ENCODE measurements at regions not wholly inside any gene's neighbourhood (a gene's known extent, or its start where the extent isn't known, plus 50 kb on each side); places are given as distances from the start of the nearest gene placed in this dataset.
A peak's percentile ranks its signal among the peaks of the same experiment; 100 is the strongest.
"Not testable (repeated sequence)": the region's sequence is repeated elsewhere in the genome, so short reads cannot be mapped to it uniquely, and the experiment has no call there.

DNA sequence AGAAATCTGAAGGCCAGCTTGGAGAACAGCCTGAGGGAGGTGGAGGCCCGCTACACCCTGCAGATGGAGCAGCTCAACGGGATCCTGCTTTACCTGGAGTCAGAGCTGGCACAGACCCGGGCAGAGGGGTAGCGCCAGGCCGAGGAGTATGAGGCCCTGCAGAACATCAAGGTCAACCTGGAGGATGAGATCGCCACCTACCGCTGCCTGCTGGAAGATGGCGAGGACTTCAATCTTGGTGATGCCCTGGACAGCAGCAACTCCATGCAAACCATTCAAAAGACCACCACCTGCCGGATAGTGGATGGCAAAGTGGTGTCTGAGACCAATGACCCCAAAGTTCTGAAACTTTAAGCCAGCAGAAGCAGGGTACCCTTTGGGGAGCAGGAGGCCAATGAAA is 318.4 kb downstream of the ZFHX3 start:
- DNase-seq, result not testable (repeated sequence)

DNA sequence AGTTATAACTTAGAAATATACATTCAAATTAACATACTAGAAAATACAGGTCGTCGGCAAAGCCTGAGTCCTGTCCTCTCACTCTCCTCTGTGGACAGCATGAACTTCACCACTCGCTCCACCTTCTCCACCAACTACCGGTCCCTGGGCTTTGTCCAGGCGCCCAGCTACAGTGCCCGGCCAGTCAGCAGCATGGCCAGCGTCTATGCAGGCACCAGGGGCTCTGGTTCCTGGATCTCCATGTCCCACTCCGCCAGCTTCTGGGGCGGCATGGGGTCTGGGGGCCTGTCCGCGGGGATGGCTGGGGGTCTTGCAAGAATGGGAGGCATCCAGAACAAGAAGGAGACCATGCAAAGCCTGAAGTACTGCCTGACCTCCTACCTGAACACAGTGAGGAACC is 319.4 kb downstream of the ZFHX3 start:
- DNase-seq, result no peak

DNA sequence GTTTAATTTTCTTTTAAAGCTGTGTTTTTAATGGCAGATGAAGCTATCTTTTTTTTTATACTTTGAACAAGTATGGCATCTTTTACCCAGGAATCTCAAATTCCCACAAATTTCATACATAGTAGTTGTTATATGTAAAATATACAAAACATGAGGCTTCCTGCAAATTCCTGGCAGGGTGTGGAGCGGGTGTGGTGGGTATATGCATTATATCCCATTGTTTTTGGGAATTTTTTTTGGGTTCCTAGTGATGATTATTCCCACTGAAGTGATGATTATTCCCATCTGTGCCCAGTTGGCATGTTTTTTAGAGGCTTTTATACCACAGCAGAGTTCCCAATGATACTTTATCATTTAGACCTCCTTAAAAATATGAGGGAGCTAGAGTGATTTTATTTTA is 320.4 kb downstream of the ZFHX3 start:
- DNase-seq, result no peak

DNA sequence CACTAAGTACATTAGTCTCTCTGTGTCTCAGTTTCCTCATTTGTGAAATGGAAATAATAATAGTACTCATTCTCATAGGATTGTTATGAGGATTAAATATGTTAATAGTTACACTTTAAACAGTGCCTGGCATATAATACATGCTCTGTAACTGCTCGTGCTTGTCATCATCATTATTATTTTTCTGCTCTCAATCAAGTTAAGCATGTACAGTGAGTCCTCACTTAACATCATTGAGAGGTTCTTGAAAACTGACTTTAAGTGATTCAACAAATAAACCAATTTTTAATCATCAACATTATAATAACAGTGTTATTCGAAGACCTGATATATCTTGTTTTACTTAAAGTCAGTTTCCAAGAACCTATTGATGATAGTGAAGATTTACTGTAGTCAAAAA is 322.3 kb downstream of the ZFHX3 start:
- DNase-seq, result no peak

DNA sequence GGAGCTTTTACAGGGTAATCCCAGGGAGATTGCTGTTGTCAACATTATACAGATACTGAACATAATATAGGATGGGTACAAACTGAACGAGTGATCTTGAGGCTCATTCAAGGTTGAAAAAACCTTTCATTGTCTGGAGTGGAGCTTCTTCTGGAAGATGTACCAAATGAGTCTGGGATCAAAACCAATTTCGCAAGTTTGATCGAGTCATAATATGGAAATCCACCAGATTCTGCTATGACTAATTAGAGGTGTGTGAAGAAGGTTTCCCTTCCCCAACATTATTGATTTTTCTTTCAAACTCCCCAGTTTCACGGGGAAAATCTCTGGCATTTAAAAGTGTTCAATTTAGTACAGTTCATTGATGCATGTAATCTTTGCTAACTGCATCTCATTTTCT is 324.1 kb downstream of the ZFHX3 start:
- DNase-seq, result no peak

DNA sequence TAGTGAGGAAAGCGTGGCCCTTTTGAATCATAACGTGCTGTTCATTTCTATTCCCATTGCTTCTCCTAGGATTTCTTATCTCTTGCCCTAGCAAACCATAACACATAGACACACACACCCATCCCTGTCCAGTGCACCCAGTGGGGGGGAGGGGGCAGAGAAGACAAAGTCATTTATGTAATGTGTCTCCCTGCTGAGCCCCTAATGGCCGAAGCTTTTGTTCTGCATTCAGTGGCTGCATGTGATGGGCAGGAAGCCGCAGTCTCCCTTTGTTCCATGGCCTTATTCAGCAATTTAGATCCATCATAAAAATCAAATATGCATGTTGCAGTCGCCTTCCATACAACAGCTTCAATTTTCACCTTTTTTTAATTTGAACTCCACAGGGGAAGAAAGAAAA is 325.4 kb downstream of the ZFHX3 start:
- DNase-seq, result no peak

DNA sequence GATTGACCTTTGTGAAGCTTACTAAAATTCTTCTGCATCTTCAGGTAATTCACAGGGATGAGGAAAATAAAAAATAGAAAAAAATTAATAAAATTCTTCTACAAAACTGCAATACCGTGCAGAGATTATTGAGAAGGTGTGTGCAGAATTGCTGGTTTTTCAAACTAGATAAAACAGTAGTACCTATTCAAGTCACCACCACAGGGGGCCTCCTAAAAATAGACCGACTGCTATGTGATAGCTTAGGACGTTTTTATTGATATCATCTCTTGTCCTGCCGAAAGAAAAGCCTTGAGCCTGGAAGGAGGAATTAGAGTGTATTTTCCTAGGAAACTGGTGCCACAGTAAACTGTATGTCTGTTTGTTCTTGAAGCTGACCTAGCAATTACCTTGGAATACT is 325.9 kb downstream of the ZFHX3 start:
- no peak for DNase-seq

DNA sequence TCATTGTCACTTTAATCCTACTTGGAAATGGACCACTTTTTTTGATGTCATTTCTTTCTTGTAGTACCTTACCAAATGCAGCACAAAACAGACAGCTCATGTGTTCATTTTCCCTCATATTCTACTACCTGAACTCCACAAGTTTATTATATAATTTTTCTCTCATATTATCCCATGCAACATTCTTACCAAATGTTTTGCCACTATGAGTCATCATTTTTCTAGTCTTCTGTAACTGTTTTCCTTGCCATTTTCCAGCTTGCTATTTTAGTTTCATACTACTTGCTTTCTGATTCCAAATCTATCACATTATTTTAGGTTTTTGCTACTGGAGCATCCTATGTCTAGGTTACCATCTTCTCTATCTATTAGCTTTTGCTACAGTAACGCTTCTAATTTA is 332.7 kb downstream of the ZFHX3 start:
- DNase-seq, result no peak

DNA sequence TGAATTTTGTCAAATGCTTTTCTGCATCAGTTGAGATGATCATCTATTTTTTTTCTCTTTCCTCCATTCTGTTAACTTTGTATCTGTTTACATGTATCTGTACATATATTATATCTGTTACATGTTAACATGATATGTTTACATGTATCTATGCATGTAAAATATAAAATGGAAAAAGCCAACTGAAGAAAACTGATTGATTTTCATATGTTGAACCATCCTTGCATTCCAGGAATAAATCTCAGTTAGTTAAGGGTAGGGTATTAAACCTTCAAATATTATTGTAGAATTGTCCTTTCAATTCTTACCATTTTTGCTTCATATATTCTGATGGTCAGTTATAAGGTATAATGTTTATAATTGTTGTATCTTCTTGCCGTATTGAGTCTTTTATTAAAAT is 336.1 kb downstream of the ZFHX3 start:
- no peak for DNase-seq

DNA sequence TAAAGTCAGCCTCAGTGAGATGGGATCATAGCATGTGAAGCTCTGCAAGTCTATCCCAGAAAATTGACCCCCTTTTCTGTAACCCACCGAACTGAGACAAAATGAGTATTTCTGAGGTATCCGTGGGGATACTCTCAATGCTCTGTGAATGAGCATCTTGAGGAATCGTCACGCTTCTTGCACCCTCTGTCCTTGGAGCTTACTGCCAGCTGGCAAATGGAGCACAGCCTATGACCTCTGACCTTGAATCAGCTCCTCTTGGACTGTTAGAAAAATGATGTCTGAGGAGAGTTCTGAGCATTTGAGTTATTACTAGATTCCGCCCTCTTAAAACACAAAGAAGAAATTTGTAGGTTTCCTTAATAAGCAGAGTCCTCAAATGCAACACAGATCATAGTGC is 342.1 kb downstream of the ZFHX3 start:
- no peak for DNase-seq

DNA sequence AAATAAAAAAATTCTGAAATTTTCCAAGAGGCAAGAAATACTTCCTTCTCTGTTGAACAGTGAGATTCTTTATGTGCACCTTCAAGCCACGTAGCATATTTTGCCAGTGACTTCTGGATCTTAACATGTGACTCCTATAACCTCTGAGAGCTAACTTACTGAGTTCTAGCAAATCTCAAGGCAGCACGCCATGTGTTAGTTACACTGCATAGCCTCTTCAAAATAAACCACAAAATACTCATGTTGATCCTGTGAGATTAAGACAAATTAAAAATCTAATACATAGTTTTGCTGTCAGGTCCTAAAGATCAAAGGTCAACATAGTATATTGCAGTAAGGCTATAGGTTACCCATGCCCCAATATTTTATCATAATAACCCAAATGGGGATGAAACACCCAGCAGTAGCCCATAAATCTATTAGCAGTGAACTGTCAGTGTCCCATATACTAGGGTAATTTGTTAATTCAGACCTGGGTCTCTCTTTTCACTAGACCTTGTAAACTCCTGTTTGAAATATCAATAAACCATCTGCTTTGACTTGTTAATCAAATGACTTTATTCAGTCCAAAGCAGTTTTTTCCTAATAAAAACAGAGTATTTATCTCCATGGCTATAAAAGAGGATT is 343.1 kb downstream of the ZFHX3 start:
- no peak for DNase-seq

DNA sequence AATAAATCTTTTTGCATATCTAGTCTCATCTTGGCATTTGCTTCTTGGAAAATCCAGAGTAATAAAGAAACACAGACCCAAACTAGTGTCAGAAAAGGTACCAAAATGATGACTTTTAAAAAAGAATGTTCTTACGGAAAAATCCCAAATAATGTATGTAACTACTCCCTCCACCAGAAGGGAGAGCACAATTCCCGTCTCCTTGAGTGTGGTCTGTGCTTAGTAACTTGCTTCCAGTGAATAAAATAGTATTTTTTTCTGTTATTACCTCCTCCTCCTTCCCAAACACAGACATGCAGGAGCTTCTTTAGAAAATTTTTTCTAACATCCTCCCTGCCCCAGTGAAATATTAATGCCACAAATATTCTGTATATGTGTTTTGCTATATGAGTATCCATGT is 358.1 kb downstream of the ZFHX3 start:
- DNase-seq, result no peak

DNA sequence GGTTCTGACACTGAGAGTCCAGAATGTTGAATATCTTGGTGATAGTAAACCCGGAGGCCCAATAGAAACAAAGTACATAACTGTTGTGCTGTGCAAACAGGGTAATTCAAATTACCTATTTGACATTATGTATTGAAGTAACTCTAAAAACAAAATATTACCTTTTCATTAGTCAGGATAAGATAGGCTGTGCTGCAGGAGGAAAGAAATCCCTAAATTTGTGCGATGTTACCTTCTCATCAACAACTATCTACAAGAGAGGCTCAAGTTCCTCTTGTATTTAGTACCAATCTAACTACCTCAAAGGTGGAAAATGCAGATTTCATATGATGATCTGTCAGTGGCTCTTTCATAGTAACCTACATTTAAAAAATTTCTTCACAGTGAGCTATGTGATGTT is 367.2 kb downstream of the ZFHX3 start:
- no peak for DNase-seq

DNA sequence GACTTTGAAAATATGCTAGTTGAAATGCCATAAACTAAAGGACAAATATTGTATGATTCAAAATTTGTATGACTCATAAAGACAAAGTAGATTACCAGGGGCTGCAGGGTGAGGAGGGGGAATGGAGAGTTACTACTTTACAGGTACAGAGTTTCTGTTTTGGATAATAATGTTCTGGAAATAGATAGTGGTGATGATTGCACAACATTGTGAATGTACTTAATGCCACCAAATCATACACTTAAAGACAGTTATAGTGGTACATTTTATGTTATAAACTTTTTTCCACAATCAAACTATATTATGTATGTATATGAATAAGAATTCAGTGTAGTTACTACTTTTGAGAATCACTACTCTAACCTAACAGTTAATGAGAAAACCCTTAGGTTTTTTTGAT is 368.1 kb downstream of the ZFHX3 start:
- no peak for DNase-seq

DNA sequence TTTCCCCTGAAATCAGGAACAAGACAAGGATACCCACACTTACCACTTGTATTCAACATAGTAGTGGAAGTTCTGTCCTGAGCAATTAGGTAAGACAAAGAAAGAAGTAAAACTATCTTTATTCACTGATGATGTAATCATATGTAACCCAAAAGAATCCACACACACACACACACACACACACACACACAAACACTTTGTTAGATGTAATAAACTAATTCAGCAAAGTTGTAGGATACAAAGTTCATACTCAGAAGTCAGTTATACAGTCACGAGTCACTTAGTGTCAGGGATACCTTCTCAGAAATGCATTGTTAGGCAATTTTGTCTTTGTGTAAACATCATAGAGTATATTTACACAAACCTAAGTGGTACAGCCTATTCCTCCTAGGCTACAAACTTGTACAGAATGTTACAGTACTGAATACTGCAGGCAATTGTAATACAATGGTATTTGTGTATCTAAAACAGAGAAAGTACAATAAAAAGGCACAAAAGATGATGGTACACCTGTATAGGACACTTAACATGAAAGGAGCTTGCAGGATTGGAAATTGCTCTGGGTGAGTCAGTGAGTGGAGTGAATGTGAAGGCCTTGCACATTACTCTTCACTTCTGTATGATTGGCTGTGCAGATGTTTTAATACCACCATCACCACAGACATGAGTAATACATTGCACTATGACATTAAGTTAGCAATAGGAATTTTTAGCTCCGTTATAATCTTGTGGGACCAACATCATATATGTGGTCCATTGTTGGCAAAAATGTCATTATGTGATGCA is 370.1 kb downstream of the ZFHX3 start:
- no peak for DNase-seq

DNA sequence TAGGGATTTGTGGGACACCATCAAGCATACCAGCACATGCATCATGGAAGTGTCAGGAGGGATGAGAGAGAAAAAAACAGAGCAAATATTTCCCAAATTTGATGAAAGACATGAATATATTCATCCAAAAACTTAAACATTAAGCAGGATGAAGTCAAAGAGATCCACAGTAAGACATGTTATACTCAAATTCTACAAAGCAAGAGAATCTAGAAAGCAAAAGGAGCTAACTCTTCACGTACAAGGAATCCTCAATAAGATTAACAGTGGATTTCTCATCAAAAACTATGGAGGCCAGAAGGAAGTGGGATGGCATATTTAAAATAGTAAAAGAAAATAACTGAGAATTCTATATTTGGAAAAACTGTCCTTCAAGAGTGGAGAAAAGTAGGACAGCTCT is 374.8 kb downstream of the ZFHX3 start:
- DNase-seq, result no peak

DNA sequence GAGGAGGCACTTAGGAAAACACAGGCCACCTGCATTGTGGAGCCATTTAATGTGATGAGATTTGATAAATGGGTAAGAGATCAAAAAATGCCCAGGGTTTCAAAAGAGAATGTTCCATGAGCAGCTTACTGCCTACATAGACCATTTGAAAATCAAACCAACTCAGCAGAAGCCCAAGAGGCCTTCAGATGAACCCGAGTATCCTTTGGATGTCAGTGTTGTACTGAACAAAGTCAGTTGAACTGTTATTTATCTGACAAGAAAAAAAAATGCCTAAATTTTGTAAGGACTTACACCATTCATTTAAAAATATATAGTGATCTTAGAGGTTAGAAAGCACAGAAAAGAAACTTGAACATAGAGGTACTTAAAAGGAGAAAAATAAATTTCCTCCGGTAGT is 381.7 kb downstream of the ZFHX3 start:
- DNase-seq, result no peak

DNA sequence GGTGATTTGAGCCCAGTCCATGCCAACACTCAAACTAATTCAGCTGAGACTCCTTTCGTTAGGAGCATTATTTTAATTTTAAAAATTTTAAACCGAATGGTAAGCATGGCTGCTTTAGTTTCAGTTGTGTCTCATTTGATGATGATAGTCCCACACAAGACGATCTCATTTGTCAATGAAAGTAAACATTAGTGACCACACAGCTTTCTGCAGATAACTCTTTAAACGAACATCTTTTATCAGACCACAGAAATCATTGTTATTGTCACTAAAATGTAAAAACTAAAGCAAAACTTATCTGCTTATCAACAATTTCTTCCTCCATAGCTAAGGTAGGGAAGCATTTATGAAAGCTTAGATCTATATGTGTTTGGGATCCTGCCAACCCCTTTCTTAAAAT is 382.2 kb downstream of the ZFHX3 start:
- DNase-seq, result no peak

DNA sequence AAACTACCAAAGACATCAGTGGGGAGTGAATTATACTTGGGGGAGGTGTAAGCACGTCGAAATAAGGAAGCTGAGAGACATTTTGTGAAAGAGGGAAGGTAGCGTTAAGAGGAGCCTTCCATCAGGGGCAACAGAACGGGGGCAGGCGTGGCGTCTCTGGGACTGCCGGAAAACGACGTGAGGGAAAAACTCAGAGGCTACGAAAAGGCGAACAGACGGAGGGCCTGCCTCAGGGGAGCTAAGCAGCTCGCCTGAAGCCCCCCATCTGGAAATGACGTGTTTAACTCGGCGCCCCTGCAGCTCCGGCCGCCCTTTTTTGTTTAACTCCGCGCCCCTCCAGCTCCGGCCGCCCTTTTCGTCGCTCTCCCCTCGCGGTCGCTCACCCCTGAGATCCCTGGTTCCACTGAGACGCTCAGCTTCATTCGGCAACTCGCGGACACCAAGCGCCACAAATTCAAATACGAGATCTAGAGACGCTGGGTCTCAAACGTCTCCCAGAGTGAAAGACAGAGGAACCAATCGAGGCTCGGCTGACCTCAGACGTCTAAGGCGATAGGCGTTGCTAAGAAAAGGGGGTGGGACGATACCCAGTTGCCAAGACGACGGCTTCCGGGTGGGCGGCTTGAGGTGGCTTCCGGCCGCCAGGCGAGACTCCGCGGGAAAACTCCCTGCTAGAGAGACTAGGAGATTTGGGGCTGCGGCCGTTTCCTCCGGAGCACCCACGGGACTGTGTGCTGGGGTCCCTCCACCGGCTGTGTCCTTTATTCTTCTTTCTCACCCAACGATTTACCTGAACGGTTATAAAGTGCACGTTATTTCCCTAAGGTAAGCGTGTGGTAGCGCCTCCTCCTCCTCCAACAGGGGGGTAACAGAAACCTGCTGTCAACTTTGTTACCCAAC is 383.2 kb downstream of the ZFHX3 start:
- DNase-seq, result peak; percentile 94 to 95

DNA sequence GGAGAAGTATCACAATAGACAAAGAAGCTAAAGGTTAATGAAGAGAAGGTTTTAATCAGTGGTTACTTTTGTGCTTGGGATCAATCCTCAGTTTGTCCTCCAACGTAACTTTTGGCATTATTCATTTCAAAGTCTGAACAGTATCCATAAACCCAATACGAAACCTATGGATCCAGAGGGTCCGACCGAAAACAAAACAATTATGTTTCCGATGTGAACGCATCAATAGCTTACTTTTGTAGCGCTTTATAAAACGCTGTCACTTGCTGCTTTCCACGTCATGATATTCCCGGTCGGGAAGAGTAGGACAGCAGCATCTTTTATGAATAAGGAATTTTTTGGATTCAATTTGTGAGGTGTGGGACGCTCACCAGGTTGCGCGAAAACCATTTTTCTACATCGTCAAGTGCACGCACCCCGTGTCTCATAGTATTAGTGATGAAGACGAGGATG is 383.8 kb downstream of the ZFHX3 start:
- no peak for DNase-seq

DNA sequence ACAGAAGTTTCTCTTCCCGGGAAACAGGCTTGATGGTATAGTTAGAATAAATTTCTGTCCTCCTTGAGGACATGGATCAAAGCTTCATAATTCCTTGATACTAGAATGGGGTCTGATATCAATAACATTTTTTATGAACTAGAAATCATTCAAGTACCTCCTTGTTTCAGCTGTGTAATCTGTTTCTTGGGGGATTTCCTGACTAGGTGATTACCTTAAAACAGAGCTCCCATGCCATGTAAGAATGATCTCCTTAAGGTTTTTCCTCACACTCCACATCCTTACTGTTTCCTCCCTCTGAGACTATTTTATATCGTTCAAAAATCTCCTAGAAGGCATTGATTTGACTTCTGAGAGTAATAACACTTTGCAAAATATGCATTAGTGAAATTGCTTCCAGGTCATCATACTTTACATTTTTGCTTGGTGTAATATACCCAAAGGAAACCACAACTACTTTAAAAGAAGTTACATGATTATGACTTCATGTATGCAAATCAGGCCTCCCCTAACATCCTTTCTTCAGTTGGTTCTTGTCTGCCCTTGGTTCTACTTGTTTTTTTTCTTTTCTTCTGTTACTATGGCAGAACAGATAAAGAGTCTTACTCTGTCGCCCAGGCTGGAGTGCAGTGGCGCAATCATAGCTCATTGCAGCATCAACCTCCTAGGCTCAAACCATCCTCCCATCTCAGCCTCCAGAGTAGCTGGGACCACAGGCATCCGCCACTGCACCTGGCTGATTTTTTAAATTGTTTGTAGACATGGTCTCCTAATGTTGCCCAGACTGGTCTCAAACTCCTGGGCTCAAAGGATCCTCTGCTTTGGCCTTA is 388.8 kb downstream of the ZFHX3 start:
- no peak for DNase-seq

DNA sequence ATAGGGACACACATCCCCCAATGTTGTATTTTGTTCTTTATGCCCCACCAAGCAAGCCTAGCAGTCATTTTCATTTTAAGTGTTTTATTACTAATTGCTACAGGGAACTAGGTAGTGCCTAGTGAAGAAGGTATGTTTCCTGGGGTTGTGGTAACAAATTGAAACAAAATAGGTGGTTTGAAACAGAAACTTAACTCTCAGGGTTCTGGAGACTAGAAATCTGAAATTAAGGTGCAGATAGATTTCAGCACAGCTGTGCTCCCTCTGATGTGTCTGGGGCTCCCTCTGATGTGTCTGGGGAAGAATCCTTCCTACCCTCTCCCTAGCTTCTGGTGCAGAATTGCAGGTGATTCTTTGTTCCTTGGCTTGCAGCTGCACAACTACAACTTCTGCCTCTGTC is 390.1 kb downstream of the ZFHX3 start:
- no peak for DNase-seq

DNA sequence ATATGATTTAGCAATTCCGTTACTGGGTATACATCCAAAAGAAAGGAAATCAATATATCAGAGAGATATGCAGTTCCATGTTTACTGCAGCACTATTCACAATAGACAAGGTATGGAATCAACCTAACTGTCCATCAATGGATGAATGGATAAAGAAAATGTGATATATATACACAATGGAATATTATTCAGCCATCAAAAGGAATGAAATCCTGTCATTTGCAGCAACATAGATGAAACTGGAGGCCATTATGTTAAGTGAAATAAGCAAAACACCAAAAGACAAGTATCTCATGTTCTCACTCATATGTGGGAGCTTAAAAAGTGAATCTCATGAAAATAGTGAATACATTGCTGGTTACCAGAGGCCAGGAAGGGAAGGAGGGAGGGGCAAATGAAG is 390.8 kb downstream of the ZFHX3 start:
- no peak for DNase-seq

All from activated T-cell treated with anti-CD3 and anti-CD28 coated beads, Interleukin-2, amount 50 U/mL, for 48 hours (primary cell).